Upper lobe of left lung (tissue), 4 donors: ENCODE measurements at regions not wholly inside any gene's neighbourhood (a gene's known extent, or its start where the extent isn't known, plus 50 kb on each side); places are given as distances from the start of the nearest gene placed in this dataset.

Experiments used
- CTCF ChIP-seq, 6 experiments: fragments of 450-650 bp in 4 of 6; fragments of 200-600 bp in 2 of 6; sonication (generic) in 2 of 6; IDR thresholded peaks; one replicate each; pipeline ENCODE4 v1.5.1; 2016 to 2019; ENCODE audit warnings: antibody characterized with exemption in 6 of 6
- POLR2A ChIP-seq, 4 donors: fragments of 450-650 bp; IDR thresholded peaks; one replicate each; pipeline ENCODE4 v1.5.1; 2016 to 2017; ENCODE audit warnings: antibody characterized with exemption in 4 of 4, mild to moderate bottlenecking in 2 of 4

GRCh38 chr18:13992826-13993540 is 77.6 kb upstream of the MC2R start:
- TF ChIP-seq POLR2A (IDR thresholded peaks at IDR 0.05) (no peak), CTCF (IDR thresholded peaks at IDR 0.05) (no peak)
